ENCODE measurements at regions not wholly inside any gene's neighbourhood (a gene's known extent, or its start where the extent isn't known, plus 50 kb on each side); places are given as distances from the start of the nearest gene placed in this dataset.
A peak's percentile ranks its signal among the peaks of the same experiment; 100 is the strongest.

DNA sequence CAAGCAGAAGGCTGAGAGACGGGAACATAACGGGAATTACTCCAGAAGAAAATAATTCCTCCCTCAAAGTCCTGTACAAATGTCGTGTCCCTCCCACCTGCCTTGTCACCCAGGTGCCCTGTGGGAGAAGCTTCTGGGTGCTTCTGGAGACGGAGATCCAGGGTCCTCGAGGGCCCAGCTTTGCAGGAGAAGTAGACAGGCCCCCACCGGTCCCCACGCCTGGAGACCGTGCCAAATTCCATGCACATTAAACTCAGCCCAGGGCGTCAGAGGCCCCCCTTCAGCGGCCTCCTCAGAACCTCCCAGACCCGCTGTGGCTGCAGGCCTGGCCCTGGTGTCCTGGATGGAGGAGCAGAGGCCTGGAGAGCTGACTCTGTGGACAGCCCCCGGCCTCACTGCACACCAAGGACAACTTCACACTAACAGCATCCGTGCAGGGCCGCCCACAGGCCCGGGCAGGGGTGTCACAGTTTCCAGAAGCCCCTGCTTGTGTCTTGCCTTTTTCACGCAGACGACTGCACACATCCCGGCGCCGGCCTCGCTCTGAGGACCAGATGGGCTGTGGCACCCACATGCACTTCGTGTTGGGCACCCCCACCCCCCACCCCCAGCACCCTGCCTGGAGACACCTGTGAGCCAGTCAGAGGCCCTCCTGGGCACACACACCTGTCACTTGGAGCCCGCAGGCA is 734.3 kb downstream of the BRD1 start:
- DNase-seq, result no peak
- H3K27me3 ChIP-seq (ENCODE audit: control insufficient read depth, insufficient read depth, low read length), result no peaks in the 10 kb centered on the region
- no peak overlapping the region for H3K4me3 ChIP-seq (ENCODE audit: insufficient read depth, low read depth, low read length)
- no peaks in the 10 kb centered on the region for H3K36me3 ChIP-seq (replicated peaks; ENCODE audit: control insufficient read depth, insufficient read depth, low read length)

DNA sequence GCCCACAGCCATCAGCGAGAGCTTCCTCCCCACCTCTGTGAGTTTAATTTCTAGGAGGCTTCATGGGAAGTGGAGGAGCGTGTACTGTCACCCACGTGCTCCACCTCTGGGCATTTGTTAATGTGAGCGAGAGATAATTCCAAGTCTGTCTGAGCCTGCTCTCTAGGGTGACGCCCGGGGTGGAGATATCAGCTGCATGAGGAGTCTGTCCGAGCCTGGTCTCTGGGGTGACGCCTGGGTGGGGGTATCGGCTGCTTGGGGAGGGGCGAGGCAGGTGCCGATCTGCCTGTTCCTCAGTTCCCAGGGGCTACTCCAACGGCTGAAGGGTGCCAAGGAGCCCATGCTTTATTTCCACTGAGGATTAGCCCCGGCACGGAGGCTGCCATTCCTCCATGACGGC is 735.0 kb downstream of the BRD1 start:
- no peak overlapping the region for H3K4me3 ChIP-seq (ENCODE audit: insufficient read depth, low read depth, low read length)
- H3K27me3 ChIP-seq (ENCODE audit: control insufficient read depth, insufficient read depth, low read length), result no peaks in the 10 kb centered on the region
- DNase-seq, result no peak
- H3K36me3 ChIP-seq (replicated peaks; ENCODE audit: control insufficient read depth, insufficient read depth, low read length), result no peaks in the 10 kb centered on the region

DNA sequence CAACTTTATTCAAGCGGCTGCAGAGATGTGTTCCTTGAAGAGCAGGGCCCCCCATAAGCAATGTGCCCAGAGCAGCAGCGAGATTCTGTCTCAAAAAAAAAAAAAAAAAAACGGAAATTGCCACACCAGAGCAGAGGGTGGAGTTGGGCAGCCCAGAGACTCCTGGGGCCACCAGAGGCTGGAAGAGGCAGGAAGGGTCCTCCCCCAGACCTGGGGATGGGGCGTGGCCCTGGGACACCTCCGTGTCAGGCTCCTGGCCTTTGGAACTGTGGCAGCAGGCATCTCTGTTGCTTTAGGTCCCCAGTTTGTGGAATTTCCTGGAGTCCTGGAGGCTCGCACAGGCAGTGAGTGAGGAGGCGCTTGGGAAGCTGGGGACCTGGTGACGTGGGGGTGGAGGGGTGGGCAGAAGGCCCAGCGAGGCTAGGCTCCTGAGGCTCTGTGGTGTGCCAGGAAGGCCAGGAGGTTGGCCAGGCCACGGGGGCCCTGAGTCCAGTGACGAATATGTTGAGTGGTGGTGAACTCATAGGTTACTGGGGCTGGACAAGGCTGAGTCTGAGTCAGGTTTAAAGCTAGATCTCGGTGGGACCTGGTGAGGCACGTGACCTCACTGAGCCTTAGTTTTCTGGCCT is 735.6 kb downstream of the BRD1 start:
- no peak overlapping the region for H3K4me3 ChIP-seq (ENCODE audit: insufficient read depth, low read depth, low read length)
- no peaks in the 10 kb centered on the region for H3K36me3 ChIP-seq (replicated peaks; ENCODE audit: control insufficient read depth, insufficient read depth, low read length)
- no peaks in the 10 kb centered on the region for H3K27me3 ChIP-seq (ENCODE audit: control insufficient read depth, insufficient read depth, low read length)
- DNase-seq, result peak; percentile 71

DNA sequence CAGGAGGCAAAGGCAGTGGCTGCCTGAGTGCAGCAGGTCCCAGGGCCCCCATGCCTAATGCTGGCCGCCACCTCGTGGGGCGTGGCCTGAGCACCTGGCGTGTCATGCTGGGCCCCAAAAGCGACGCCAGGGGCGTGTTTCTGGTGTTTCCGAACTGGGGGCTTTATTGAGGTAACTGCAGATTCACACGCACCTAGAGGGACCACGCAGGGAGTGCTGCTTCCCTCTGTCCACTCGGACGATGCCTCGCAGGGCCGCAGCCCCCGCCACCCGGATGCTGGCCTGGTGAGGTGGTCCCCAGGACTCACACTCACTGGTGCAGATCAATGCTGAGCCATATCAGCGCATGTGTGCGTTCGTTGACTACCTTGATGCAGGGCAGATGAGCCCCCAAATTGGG is 736.2 kb downstream of the BRD1 start:
- no peak for DNase-seq
- H3K4me3 ChIP-seq (ENCODE audit: insufficient read depth, low read depth, low read length), result no peak overlapping the region
- no peaks in the 10 kb centered on the region for H3K27me3 ChIP-seq (ENCODE audit: control insufficient read depth, insufficient read depth, low read length)
- no peaks in the 10 kb centered on the region for H3K36me3 ChIP-seq (replicated peaks; ENCODE audit: control insufficient read depth, insufficient read depth, low read length)

DNA sequence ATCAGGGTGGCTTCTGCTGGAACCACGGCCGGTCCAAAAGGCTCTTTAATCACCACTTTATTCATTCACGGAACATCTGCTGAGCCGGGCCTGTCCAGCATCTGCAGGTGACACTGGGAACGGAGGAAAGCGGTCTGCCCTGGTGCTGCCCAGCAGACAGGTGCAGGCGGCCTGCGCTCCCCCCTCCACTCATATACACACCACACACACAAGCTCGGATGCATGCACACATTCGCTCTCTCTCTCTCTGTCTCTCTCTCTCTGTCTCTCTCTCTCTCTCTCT is 736.9 kb downstream of the BRD1 start:
- Histone ChIP-seq H3K36me3 (replicated peaks; ENCODE audit: control insufficient read depth, insufficient read depth, low read length) (no peaks in the 10 kb centered on the region), H3K27me3 (ENCODE audit: control insufficient read depth, insufficient read depth, low read length) (no peaks in the 10 kb centered on the region)
- DNase-seq, result no peak

DNA sequence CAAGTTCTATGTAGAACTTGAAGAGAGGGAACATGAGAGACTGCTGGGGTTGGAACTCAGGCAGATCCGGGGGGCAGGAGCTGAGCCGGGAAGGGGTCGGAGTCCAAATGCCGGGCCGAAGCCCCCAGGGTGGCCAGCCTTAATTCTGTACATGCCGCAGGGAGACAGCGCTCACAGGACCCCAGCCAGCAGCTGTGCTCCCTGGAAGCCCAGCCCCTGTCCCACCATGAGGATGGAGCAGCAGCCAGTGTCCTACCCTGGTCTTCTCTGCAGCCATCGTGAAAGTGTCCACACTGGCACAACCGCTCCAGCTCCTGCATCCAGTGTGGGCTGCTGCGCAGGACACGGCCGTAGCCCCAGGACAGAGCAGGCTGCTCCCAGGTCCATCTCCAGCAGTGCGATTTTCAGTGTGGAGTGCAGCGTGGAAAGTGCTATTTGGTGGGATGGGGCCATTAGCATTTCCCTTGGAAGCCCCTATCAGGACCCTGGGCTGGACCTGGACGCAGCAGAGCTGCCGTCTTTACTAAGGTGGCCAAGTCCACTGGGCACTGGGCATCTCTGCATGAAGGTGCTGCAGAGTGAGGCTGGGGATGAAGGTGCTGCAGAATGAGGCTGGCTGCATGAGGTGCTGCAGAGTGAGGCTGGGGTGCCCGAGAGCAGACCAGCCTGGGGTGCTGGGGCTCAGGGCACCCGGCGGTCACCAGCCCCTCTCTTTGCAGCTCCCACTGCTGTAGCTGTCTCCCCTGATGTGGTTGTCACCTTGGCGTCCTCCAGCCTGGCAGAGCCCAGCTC is 737.4 kb downstream of the BRD1 start:
- peak; percentile 50 for DNase-seq

More for the DNA sequence above, 736.9 kb downstream of the BRD1 start:
- no peak overlapping the region for H3K4me3 ChIP-seq (ENCODE audit: insufficient read depth, low read depth, low read length)

DNA sequence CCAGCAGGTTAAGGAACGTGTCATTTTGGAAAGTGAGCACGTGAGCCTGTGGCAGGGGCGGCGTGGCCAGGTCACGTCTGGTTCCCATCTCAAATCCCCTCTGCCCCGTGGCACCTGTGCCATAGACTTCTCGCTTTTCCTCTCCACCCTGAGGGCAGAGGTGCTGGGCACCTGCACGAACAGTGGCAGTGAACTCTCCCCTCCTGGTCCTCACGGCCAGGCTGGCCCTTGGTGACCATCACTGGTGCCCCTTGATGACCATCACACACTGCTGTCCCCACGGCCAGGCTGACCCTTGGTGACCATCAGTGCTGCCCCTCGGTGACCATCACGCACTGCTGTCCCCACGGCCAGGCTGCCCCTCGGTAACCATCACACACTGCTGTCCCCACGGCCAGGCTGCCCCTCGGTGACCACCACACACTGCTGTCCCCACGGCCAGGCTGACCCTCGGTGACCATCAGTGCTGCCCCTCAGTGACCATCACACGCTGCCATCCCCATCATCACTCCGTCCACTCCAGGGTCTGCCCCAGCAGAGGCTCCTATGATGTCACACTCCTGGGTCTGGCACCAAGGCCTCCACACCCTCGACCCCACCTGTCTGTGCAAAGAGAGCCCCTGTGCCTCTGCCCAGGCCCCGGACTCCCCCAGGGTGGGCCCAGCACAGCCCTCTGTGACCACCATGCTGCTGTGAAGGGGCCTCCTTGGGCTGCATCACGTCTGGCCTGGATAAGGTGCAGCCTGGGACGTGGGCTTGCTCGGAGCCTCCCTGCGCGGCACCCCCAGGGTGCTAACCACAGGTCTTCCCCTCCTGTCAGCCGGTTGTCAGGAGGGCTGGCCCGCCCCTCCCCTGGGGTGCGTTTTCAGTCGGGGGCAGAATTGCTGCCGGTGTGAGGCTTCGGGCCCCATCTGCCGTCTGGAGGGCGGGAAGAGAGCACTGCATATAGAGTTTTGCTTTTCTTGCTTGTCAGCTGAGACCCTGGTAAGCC is 738.6 kb downstream of the BRD1 start:
- DNase-seq, result peak; percentile 65
- Histone ChIP-seq H3K4me3 (ENCODE audit: insufficient read depth, low read depth, low read length) (no peak overlapping the region), H3K36me3 (replicated peaks; ENCODE audit: control insufficient read depth, insufficient read depth, low read length) (no peaks in the 10 kb centered on the region), H3K27me3 (ENCODE audit: control insufficient read depth, insufficient read depth, low read length) (no peaks in the 10 kb centered on the region)

More for the DNA sequence above, 737.4 kb downstream of the BRD1 start:
- Histone ChIP-seq H3K27me3 (ENCODE audit: control insufficient read depth, insufficient read depth, low read length) (no peaks in the 10 kb centered on the region), H3K36me3 (replicated peaks; ENCODE audit: control insufficient read depth, insufficient read depth, low read length) (no peaks in the 10 kb centered on the region), H3K4me3 (ENCODE audit: insufficient read depth, low read depth, low read length) (no peak overlapping the region)

DNA sequence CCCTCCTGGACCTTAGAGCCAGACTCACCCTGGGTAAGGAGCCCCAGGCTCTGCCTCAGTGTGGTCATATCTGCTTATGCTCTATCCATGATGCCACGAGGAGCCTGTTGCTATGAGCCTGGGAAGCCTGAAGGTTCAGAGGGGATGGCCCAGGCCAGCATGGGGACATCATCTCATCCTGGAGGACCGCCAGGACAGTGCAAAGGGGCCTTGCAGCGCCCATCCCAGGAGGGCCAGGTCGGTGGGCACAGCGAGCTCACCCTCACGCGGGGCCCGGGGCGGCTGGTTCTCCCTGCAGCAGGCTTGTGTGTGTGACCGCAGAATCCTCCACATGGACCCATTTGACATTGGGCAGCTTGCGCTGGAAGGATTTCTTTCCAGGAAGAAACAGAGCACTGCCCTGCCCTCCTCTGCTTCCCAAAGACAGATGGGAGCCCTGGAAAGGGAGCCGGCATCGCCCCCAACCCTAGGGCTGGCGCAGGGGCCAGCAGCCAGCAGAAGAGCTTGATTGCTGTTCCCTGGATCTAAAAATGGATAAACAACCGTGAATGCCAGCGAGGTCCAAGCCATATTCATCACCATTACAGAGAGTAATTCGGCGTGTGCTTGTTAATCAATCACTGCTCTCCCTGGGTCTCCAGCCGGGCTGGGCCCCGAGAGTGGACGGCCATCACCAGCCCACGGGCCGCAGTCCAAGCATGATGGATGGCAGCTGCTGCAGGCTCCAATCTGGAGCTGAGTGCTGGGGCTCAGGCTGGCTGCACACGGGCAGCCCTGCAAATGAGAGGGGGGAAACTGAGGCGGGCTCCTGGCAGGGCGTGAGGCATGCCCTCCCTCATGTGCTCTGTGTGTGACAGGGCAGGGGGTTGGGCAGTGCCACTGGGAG is 739.7 kb downstream of the BRD1 start:
- Histone ChIP-seq H3K36me3 (replicated peaks; ENCODE audit: control insufficient read depth, insufficient read depth, low read length) (no peaks in the 10 kb centered on the region), H3K27me3 (ENCODE audit: control insufficient read depth, insufficient read depth, low read length) (no peaks in the 10 kb centered on the region), H3K4me3 (ENCODE audit: insufficient read depth, low read depth, low read length) (no peak overlapping the region)
- no peak for DNase-seq

DNA sequence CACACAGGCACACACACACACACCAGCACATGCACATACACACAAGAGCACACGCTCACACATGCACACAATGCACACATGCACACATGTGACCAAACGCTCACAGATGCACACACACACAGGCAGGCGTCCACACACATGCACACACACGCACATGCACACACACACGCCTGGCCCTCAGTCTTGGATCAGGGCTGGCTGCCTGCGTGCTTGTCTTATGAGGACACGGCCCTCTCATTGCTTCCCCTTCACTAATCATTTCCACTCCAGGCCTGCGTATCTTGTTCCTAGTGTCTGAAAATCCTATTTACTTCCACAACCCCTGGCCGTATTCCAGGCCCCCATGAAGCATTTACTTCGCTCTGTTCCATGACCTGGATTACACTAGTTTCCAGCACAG is 740.5 kb downstream of the BRD1 start:
- no peak overlapping the region for H3K4me3 ChIP-seq (ENCODE audit: insufficient read depth, low read depth, low read length)
- DNase-seq, result no peak
- no peaks in the 10 kb centered on the region for H3K27me3 ChIP-seq (ENCODE audit: control insufficient read depth, insufficient read depth, low read length)
- H3K36me3 ChIP-seq (replicated peaks; ENCODE audit: control insufficient read depth, insufficient read depth, low read length), result no peaks in the 10 kb centered on the region

DNA sequence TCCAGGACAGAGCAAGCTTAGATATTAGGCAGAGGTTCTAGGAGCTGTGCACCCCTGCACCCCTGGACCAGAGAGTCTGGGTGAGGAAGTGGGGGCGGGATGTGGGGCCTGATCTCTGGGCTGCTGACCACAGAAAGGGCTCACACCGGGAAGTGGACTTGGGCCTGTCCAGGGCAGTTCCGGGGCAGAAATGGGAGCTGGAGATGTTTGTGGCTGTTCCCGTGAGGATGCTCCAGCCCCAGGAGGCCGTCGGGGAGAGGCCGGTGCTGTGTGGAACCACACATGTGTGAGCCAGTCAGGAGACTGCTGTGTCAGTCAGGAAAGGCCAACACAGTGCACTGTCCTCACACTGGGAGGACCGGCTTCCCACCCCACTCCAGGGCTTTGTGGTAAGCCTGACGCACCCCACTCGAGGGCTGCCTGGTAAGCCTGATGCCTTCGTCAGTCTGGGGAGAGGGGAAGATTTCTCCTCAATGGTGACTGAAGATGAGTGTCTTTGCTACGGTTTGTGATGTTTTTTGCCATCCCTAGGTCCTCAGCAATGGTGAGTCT is 741.0 kb downstream of the BRD1 start:
- no peaks in the 10 kb centered on the region for H3K27me3 ChIP-seq (ENCODE audit: control insufficient read depth, insufficient read depth, low read length)
- H3K36me3 ChIP-seq (replicated peaks; ENCODE audit: control insufficient read depth, insufficient read depth, low read length), result no peaks in the 10 kb centered on the region
- DNase-seq, result no peak
- no peak overlapping the region for H3K4me3 ChIP-seq (ENCODE audit: insufficient read depth, low read depth, low read length)

DNA sequence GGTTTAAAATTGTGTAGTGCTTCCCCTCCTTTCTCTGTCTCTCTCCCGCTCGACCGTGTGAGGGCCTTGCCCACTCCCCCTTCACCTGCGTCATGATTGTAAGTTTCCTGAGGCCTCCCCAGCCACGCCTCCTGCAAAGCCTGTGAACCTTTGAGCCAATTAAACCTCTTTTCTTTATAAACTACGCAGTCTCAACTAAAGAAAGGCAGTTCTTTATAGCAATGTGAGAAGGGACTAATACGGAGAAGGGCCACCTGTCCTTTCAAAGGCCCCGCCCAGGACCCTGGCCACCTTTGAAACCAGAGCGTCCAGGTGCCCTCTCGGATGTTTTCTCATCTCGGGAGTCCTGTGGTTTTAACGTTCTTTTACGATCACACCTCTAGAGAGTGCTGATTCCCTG is 741.5 kb downstream of the BRD1 start:
- Histone ChIP-seq H3K4me3 (ENCODE audit: insufficient read depth, low read depth, low read length) (no peak overlapping the region), H3K36me3 (replicated peaks; ENCODE audit: control insufficient read depth, insufficient read depth, low read length) (no peaks in the 10 kb centered on the region), H3K27me3 (ENCODE audit: control insufficient read depth, insufficient read depth, low read length) (no peaks in the 10 kb centered on the region)
- peak; percentile 38 for DNase-seq

DNA sequence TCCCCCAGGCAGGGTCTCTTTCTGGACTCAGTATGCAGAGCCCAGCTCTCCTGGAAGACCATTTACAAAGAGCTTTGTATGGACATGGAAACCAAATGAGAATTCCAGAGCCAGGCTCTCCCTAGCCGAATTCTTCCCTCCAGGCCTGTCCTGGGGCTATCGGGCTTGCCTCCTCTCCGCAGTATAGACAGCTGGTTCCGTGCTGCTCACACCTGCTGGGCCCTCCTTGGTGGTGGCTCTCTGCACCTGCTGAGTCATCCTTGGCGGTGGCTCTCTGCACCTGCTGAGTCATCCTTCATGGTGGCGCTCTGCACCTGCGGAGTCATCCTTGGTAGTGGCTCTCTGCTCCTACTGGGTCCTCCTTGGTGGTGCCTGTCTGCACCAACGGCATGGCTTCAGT is 743.5 kb downstream of the BRD1 start:
- no peak overlapping the region for H3K4me3 ChIP-seq (ENCODE audit: insufficient read depth, low read depth, low read length)
- no peak for DNase-seq
- no peaks in the 10 kb centered on the region for H3K27me3 ChIP-seq (ENCODE audit: control insufficient read depth, insufficient read depth, low read length)
- H3K36me3 ChIP-seq (replicated peaks; ENCODE audit: control insufficient read depth, insufficient read depth, low read length), result no peaks in the 10 kb centered on the region

DNA sequence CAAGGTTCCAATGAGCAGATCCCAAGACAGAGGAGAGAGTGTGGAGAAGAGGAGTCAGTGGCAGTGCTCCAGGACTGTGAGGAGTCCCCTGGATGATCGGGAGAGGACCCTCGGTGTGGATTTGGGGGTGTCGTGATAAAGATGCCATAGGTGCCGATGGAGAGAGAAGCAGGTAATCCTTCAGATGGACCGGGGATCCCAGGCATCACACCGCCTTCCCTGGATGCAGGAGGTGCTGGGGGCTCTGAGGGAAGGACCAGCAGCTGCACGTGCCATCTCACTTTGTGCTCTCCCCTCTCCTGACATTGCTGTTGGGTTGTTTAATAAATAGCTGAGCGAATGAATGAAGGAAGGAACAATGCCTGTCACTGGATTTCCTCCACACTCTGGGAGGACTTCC is 744.1 kb downstream of the BRD1 start:
- DNase-seq, result no peak
- Histone ChIP-seq H3K4me3 (ENCODE audit: insufficient read depth, low read depth, low read length) (no peak overlapping the region), H3K36me3 (replicated peaks; ENCODE audit: control insufficient read depth, insufficient read depth, low read length) (no peaks in the 10 kb centered on the region)

More for the DNA sequence above, 744.1 kb downstream of the BRD1 start:
- no peaks in the 10 kb centered on the region for H3K27me3 ChIP-seq (ENCODE audit: control insufficient read depth, insufficient read depth, low read length)

Data from H7 (cell line).